CD4-positive, alpha-beta T cell (primary cell): ENCODE measurements at regions not wholly inside any gene's neighbourhood (a gene's known extent, or its start where the extent isn't known, plus 50 kb on each side); places are given as distances from the start of the nearest gene placed in this dataset.
"Not testable (repeated sequence)": the region's sequence is repeated elsewhere in the genome, so short reads cannot be mapped to it uniquely, and the experiment has no call there.

Experiments used
- ATAC-seq: fragments of 200-7000 bp; cut with Tn5 transposase; one replicate; pipeline ENCODE4 v1.10.0; 2022; ENCODE audit warnings: mild to moderate bottlenecking; ENCODE audit not compliant: poor library complexity
- CTCF ChIA-PET: fragments of 350-600 bp; sonication (Branson Sonifier 250); formaldehyde crosslinking; loops from one replicate; lab custom pipeline; 2021; ENCODE audit warnings: antibody characterized with exemption, inconsistent platforms; lab: Charles Lee
- POLR2A ChIA-PET: fragments of 350-600 bp; sonication (Branson Sonifier 250); formaldehyde crosslinking; loops from one replicate; lab custom pipeline; 2021; ENCODE audit warnings: antibody characterized with exemption, inconsistent platforms; lab: Charles Lee
- DNase-seq, 14 experiments: peaks; one replicate each; pipeline ENCODE4 v3.0.0-alpha.2; 2013 to 2020; ENCODE audit warnings: mixed read lengths in 2 of 14
- H3K27ac ChIP-seq, 2 donors: one replicate each; pipeline versions ENCODE4 v1.5.1 to v1.7.0; 2013; ENCODE audit warnings: low read length in 2 of 2, low read depth in 1 of 2, mild to moderate bottlenecking in 1 of 2
- H3K27me3 ChIP-seq, 2 experiments: 1 replicate in 1 of 2; 2 replicates in 1 of 2; pipeline versions ENCODE4 v1.6.1 to v1.7.0; 2013; ENCODE audit warnings: low read length in 2 of 2, control low read depth in 1 of 2, mild to moderate bottlenecking in 1 of 2, moderate library complexity in 1 of 2; ENCODE audit not compliant: insufficient read depth in 2 of 2, control insufficient read depth in 1 of 2
- H3K36me3 ChIP-seq: one replicate; pipeline ENCODE4 v1.6.1; 2013; ENCODE audit warnings: low read length, control low read depth; ENCODE audit not compliant: insufficient read depth
- H3K4me1 ChIP-seq: one replicate; pipeline ENCODE4 v1.6.1; 2013; ENCODE audit warnings: low read length, control low read depth; ENCODE audit not compliant: insufficient read depth
- H3K4me3 ChIP-seq: one replicate; pipeline ENCODE4 v1.5.1; 2013; ENCODE audit warnings: mild to moderate bottlenecking, low read length, moderate library complexity
- H3K9me3 ChIP-seq, 2 experiments: 1 replicate in 1 of 2; 2 replicates in 1 of 2; pipeline versions ENCODE4 v1.6.1 to v1.7.0; 2013; ENCODE audit warnings: low read length in 2 of 2, mild to moderate bottlenecking in 2 of 2, control low read depth in 1 of 2, moderate library complexity in 1 of 2; ENCODE audit not compliant: control insufficient read depth in 1 of 2, insufficient read depth in 1 of 2
- H3K27ac Mint-ChIP-seq: one replicate; pipeline ENCODE4 v1.8.0; 2020; ENCODE audit warnings: mixed read lengths
- H3K27me3 Mint-ChIP-seq: one replicate; pipeline ENCODE4 v1.8.0; 2021; ENCODE audit warnings: mixed read lengths
- H3K36me3 Mint-ChIP-seq: one replicate; pipeline ENCODE4 v1.8.0; 2021; ENCODE audit warnings: low read depth, mixed read lengths
- H3K4me1 Mint-ChIP-seq: one replicate; pipeline ENCODE4 v1.8.0; 2021; ENCODE audit warnings: low read depth, mixed read lengths
- H3K4me3 Mint-ChIP-seq: one replicate; pipeline ENCODE4 v1.8.0; 2020; ENCODE audit warnings: mild to moderate bottlenecking, mixed read lengths
- H3K9me3 Mint-ChIP-seq: one replicate; pipeline ENCODE4 v1.8.0; 2020; ENCODE audit warnings: mixed read lengths
- CTCF ChIP-seq: fragments of 200-600 bp; IDR thresholded peaks from one replicate; pipeline ENCODE4 v1.8.0; 2022; ENCODE audit warnings: antibody characterized with exemption, mild to moderate bottlenecking
- intact Hi-C, 2 experiments: fragments of 100-400 bp; cut with DNase I in 1 of 2; cut with micrococcal nuclease in 1 of 2; formaldehyde crosslinking; loops; one replicate each; pipeline versions ENCODE4 v1.15.1 to v1.9.0; 2023 to 2025; cut with DNase I, micrococcal nuclease

- Histone ChIP-seq H3K27ac (no peak overlapping the region), H3K27me3 (no peaks in the 10 kb centered on the region), H3K9me3 (peaks cover 0 to 15% of the 10 kb centered on the region in 2 experiments), H3K4me3 (no peak overlapping the region), H3K36me3 (no peaks in the 10 kb centered on the region), H3K4me1 (no peaks in the 10 kb centered on the region)
- no peak overlapping the region for H3K27ac Mint-ChIP-seq
- TF ChIP-seq CTCF: no peak
- DNase-seq (no peak), ATAC-seq (no peak)
- H3K36me3 Mint-ChIP-seq: no peaks in the 10 kb centered on the region
- H3K27me3 Mint-ChIP-seq: no peaks in the 10 kb centered on the region
- ChIA-PET CTCF (no interaction called here), POLR2A (no interaction called here)
- intact Hi-C loops: no loop called here
- H3K9me3 Mint-ChIP-seq: peaks cover 4% of the 10 kb centered on the region
- H3K4me1 Mint-ChIP-seq: no peaks in the 10 kb centered on the region
- H3K4me3 Mint-ChIP-seq: no peak overlapping the region
These were observed 287.1 kb downstream of the WDR11 start for GRCh38 chr10:121138112-121138860.

DNA sequence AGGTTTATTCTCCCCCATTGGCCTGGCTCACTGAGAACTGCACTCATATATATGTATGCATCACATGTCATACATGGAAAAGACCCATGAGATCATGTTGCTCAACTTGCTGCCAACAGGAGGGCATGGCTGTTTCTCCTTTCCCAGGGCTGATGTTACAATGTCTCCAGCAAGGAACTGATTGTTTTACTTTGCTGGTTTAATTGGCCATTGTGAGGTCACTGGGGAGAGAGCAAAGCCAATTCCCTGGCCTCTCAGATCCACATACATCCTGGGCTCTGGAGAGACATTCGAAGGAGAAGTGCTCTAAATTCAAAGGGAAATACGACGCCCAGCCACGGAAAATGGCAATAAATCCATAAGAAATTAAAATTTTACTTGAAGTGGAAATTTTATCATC lies 287.8 kb downstream of the WDR11 start:
- Mint-ChIP-seq H3K27me3 (no peaks in the 10 kb centered on the region), H3K9me3 (peaks cover 4% of the 10 kb centered on the region), H3K27ac (no peak overlapping the region), H3K36me3 (no peaks in the 10 kb centered on the region), H3K4me3 (no peak overlapping the region), H3K4me1 (no peaks in the 10 kb centered on the region)
- Histone ChIP-seq H3K27ac (no peak overlapping the region), H3K4me3 (no peak overlapping the region), H3K4me1 (no peaks in the 10 kb centered on the region), H3K9me3 (peaks cover 4 to 14% of the 10 kb centered on the region in 2 experiments), H3K27me3 (no peaks in the 10 kb centered on the region), H3K36me3 (no peaks in the 10 kb centered on the region)
- intact Hi-C loops: no loop called here
- CTCF ChIA-PET: no interaction called here
- DNase-seq: no peak
- POLR2A ChIA-PET: no interaction called here
- no peak for TF ChIP-seq CTCF
- no peak for ATAC-seq

GRCh38 chr10:121145802-121146395 lies 294.7 kb downstream of the WDR11 start:
- H3K27ac Mint-ChIP-seq, CTCF ChIA-PET, H3K9me3 ChIP-seq, H3K27ac ChIP-seq, H3K4me3 Mint-ChIP-seq, H3K36me3 Mint-ChIP-seq, DNase-seq, POLR2A ChIA-PET, H3K4me1 ChIP-seq, H3K36me3 ChIP-seq, H3K4me3 ChIP-seq, H3K27me3 ChIP-seq, ATAC-seq, H3K27me3 Mint-ChIP-seq, intact Hi-C loops, H3K4me1 Mint-ChIP-seq: not testable (repeated sequence)
- peaks cover 18% of the 10 kb centered on the region for H3K9me3 Mint-ChIP-seq
